ENCODE measurements at regions not wholly inside any gene's neighbourhood (a gene's known extent, or its start where the extent isn't known, plus 50 kb on each side); places are given as distances from the start of the nearest gene placed in this dataset.

DNA sequence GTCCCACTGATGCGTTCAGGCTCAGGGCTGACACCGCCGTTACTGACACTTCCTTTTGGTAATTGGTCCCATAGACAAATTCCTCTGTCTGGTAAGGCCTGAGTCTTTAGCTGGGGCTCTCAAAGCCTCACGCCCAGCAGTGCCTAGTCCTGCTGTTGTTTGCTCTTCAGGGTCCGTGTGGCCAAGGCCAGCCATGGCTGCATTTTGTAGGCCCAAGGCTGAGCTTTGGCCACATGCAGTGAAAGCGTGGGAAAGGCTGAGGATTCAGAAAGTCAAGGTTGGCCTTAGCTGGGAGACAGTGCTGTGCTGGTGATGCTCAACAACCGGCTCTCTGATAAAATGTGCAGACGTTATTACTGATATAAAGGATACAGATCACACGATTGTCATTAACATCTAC, 63.5 kb upstream of the C1orf174 start:
- TF ChIP-seq ZNF274 (IDR thresholded peaks at IDR 0.05; ENCODE audit: low read depth, low read length) (no peak), YY1 (IDR thresholded peaks at IDR 0.05; ENCODE audit: insufficient read depth, insufficient read length) (no peak), SUZ12 (IDR thresholded peaks at IDR 0.05; ENCODE audit: extremely low read depth, insufficient read depth, insufficient read length) (no peak)

All from NT2/D1 (cell line).